Upper lobe of right lung (tissue), 1 donor: ENCODE measurements at regions not wholly inside any gene's neighbourhood (a gene's known extent, or its start where the extent isn't known, plus 50 kb on each side); places are given as distances from the start of the nearest gene placed in this dataset.

ENCODE experiments used
- ATAC-seq: fragments of 200-7000 bp; cut with Tn5 transposase; one replicate; pipeline ENCODE4 v1.9.1; 2020; ENCODE audit warnings: mild to moderate bottlenecking, moderate library complexity
- DNase-seq: peaks from one replicate; pipeline ENCODE4 v3.0.0-alpha.2; 2020
- H3K27ac ChIP-seq: fragments of 200-600 bp; one replicate; pipeline ENCODE4 v1.8.0; 2022
- H3K27me3 ChIP-seq: fragments of 200-600 bp; one replicate; pipeline ENCODE4 v1.8.0; 2022; ENCODE audit warnings: mild to moderate bottlenecking
- H3K36me3 ChIP-seq: fragments of 200-600 bp; one replicate; pipeline ENCODE4 v1.8.0; 2022
- H3K4me1 ChIP-seq: fragments of 200-600 bp; one replicate; pipeline ENCODE4 v1.8.0; 2022
- H3K4me3 ChIP-seq: fragments of 200-600 bp; one replicate; pipeline ENCODE4 v1.8.0; 2022; ENCODE audit warnings: mild to moderate bottlenecking
- H3K9me3 ChIP-seq: fragments of 200-600 bp; one replicate; pipeline ENCODE4 v1.8.0; 2022
- CTCF ChIP-seq: fragments of 200-600 bp; IDR thresholded peaks from one replicate; pipeline ENCODE4 v1.8.0; 2022; ENCODE audit warnings: antibody characterized with exemption
- intact Hi-C: fragments of 100-400 bp; cut with DNase I; formaldehyde crosslinking; loops from one replicate; pipeline ENCODE4 v1.11.0; 2022
- donor health status: DM: no; HTN: yes; CAD: no; lungs with severe emphysema.

GRCh38 chr2:122575076-122575475 is 819.6 kb downstream of the TSN start:
- no peak for ATAC-seq
- H3K36me3 ChIP-seq: no peaks in the 10 kb centered on the region
- H3K4me3 ChIP-seq: no peak overlapping the region
- DNase-seq: no peak
- intact Hi-C loops: no loop called here
- no peaks in the 10 kb centered on the region for H3K4me1 ChIP-seq
- H3K27me3 ChIP-seq: no peaks in the 10 kb centered on the region
- H3K9me3 ChIP-seq: no peaks in the 10 kb centered on the region
- no peak for TF ChIP-seq CTCF
- H3K27ac ChIP-seq: no peak overlapping the region

- intact Hi-C loops: no loop called here
- ATAC-seq (no peak), DNase-seq (no peak)
- no peaks in the 10 kb centered on the region for H3K36me3 ChIP-seq
- no peaks in the 10 kb centered on the region for H3K9me3 ChIP-seq
- TF ChIP-seq CTCF: no peak
- no peaks in the 10 kb centered on the region for H3K4me1 ChIP-seq
- H3K27ac ChIP-seq: no peak overlapping the region
- no peak overlapping the region for H3K4me3 ChIP-seq
- H3K27me3 ChIP-seq: no peaks in the 10 kb centered on the region
These were observed 827.9 kb downstream of the TSN start for GRCh38 chr2:122583159-122583917.

GRCh38 chr2:122590524-122590923 is 835.1 kb downstream of the TSN start:
- intact Hi-C loops: no loop called here
- no peaks in the 10 kb centered on the region for H3K36me3 ChIP-seq
- H3K4me1 ChIP-seq: no peaks in the 10 kb centered on the region
- no peaks in the 10 kb centered on the region for H3K9me3 ChIP-seq
- DNase-seq (no peak), ATAC-seq (no peak)
- H3K27me3 ChIP-seq: no peaks in the 10 kb centered on the region
- no peak for TF ChIP-seq CTCF
- H3K4me3 ChIP-seq: no peak overlapping the region
- H3K27ac ChIP-seq: no peak overlapping the region

GRCh38 chr2:122595065-122595464 is 839.6 kb downstream of the TSN start:
- TF ChIP-seq CTCF: no peak
- Histone ChIP-seq H3K4me1 (no peaks in the 10 kb centered on the region), H3K27ac (no peak overlapping the region), H3K36me3 (no peaks in the 10 kb centered on the region), H3K9me3 (no peaks in the 10 kb centered on the region), H3K27me3 (no peaks in the 10 kb centered on the region), H3K4me3 (no peak overlapping the region)
- no peak for ATAC-seq
- DNase-seq: no peak
- intact Hi-C loops: no loop called here

GRCh38 chr2:122596598-122596997 is 841.1 kb downstream of the TSN start:
- no peak overlapping the region for H3K4me3 ChIP-seq
- no peaks in the 10 kb centered on the region for H3K9me3 ChIP-seq
- DNase-seq (no peak), ATAC-seq (no peak)
- TF ChIP-seq CTCF: no peak
- H3K27ac ChIP-seq: no peak overlapping the region
- no peaks in the 10 kb centered on the region for H3K36me3 ChIP-seq
- no peaks in the 10 kb centered on the region for H3K27me3 ChIP-seq
- intact Hi-C loops: no loop called here
- no peaks in the 10 kb centered on the region for H3K4me1 ChIP-seq

GRCh38 chr2:122598784-122599183 is 843.3 kb downstream of the TSN start:
- ATAC-seq (no peak), DNase-seq (no peak)
- H3K4me3 ChIP-seq: no peak overlapping the region
- no peaks in the 10 kb centered on the region for H3K9me3 ChIP-seq
- H3K27ac ChIP-seq: no peak overlapping the region
- no peaks in the 10 kb centered on the region for H3K36me3 ChIP-seq
- H3K27me3 ChIP-seq: no peaks in the 10 kb centered on the region
- intact Hi-C loops: no loop called here
- TF ChIP-seq CTCF: no peak
- H3K4me1 ChIP-seq: no peaks in the 10 kb centered on the region
